PC-9 (cell line): ENCODE measurements at regions not wholly inside any gene's neighbourhood (a gene's known extent, or its start where the extent isn't known, plus 50 kb on each side); places are given as distances from the start of the nearest gene placed in this dataset.

Source experiments
- BruUV-seq: library from RNA; stranded (reverse); fragments of 400-500 nt; replicated peaks from 2 replicates; lab custom pipeline; 2021; lab: Mats Ljungman, UMichigan
- CTCF ChIA-PET: fragments of 300-600 bp; sonication (Branson Sonifier 250); formaldehyde crosslinking; loops from one replicate; lab custom pipeline; 2022; ENCODE audit warnings: antibody characterized with exemption; lab: Charles Lee
- POLR2A ChIA-PET: fragments of 300-600 bp; sonication (Branson Sonifier 250); formaldehyde crosslinking; loops from one replicate; lab custom pipeline; 2022; ENCODE audit warnings: antibody characterized with exemption; ENCODE audit not compliant: unreplicated experiment; lab: Charles Lee
- DNase-seq, 2 experiments: peaks; one replicate each; pipeline versions ENCODE4 v3.0.0 to v3.0.0-alpha.2; 2015 to 2022; ENCODE audit warnings: mixed read lengths in 1 of 2
- H2AFZ ChIP-seq: fragments of 200-600 bp; sonication (generic); 2 replicates; pipeline ENCODE4 v1.8.1; 2017; ENCODE audit warnings: antibody characterized with exemption
- H3F3A ChIP-seq: fragments of 200-600 bp; sonication (generic); 2 replicates; pipeline ENCODE4 v1.8.1; 2017; ENCODE audit warnings: antibody characterized with exemption, mild to moderate bottlenecking, low read depth; ENCODE audit not compliant: insufficient read depth
- H3K27ac ChIP-seq: fragments of 200-600 bp; sonication (generic); 2 replicates; pipeline ENCODE4 v1.6.1; 2016; ENCODE audit warnings: mixed run types
- H3K27me3 ChIP-seq: fragments of 200-600 bp; sonication (generic); 2 replicates; pipeline ENCODE4 v1.6.1; 2016; ENCODE audit warnings: low read depth, mixed run types; ENCODE audit not compliant: insufficient read depth
- H3K36me3 ChIP-seq: fragments of 200-600 bp; sonication (generic); 2 replicates; pipeline ENCODE4 v1.6.1; 2016; ENCODE audit warnings: low read depth, mixed run types
- H3K4me1 ChIP-seq: fragments of 200-600 bp; sonication (generic); replicated peaks from 2 replicates; pipeline ENCODE4 v1.6.1; 2016; ENCODE audit warnings: mixed run types; ENCODE audit not compliant: insufficient read depth
- H3K4me2 ChIP-seq: fragments of 200-600 bp; sonication (generic); 2 replicates; pipeline ENCODE4 v1.6.1; 2017; ENCODE audit warnings: mixed run types
- H3K4me3 ChIP-seq: fragments of 200-600 bp; sonication (generic); 2 replicates; pipeline ENCODE4 v1.6.1; 2016; ENCODE audit warnings: mixed run types
- H3K79me2 ChIP-seq: fragments of 200-600 bp; sonication (generic); 2 replicates; pipeline ENCODE4 v1.6.1; 2017; ENCODE audit warnings: low read depth, mixed run types
- H3K9me2 ChIP-seq: fragments of 200-600 bp; sonication (generic); 2 replicates; pipeline ENCODE4 v1.8.1; 2017; ENCODE audit warnings: mild to moderate bottlenecking; ENCODE audit not compliant: insufficient read depth
- H3K9me3 ChIP-seq: fragments of 200-600 bp; sonication (generic); 2 replicates; pipeline ENCODE4 v1.8.1; 2016; ENCODE audit warnings: low read depth; ENCODE audit not compliant: insufficient read depth
- H4K20me1 ChIP-seq: fragments of 200-600 bp; sonication (generic); 2 replicates; pipeline ENCODE4 v1.8.1; 2017; ENCODE audit not compliant: insufficient read depth
- EZH2 ChIP-seq: fragments of 200-600 bp; sonication (generic); IDR thresholded peaks from 2 replicates; pipeline ENCODE4 v1.8.0; 2017; ENCODE audit warnings: antibody characterized with exemption, low read depth
- intact Hi-C: fragments of 100-400 bp; cut with micrococcal nuclease; formaldehyde crosslinking; loops from one replicate; pipeline ENCODE4 v1.10.0; 2022; ENCODE audit not compliant: unreplicated experiment
- TF ChIP-seq, protein P1 (sequence below): fragments of 200-600 bp; sonication (generic); conservative IDR thresholded peaks from 2 replicates; pipeline ENCODE4 v1.6.1; 2017; ENCODE audit warnings: mixed run types, antibody characterized with exemption, mild to moderate bottlenecking, moderate library complexity

DNA sequence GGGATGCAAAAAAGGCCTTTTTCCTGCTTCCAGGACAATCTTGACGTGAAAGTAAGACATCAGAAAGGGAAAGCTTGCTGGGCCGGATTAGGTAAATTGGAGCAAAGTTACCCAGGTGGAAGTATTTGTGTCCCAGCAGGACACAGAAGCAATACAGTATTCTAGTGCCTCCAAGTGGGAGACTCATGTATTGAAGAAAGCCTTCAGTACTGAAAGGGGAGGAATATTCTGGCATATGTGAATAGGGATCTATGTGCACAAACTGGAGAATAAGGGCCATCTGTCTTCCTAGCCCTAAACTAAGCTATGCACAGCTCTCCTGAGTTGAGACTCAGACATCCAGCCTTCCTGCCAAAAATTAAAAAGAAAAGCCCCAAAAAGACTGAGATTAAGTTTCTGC is 327.3 kb upstream of the CDH8 start:
- Histone ChIP-seq H3K4me1 (no peaks in the 10 kb centered on the region), H3K9me3 (no peaks in the 10 kb centered on the region), H3K79me2 (no peaks in the 10 kb centered on the region), H3K4me3 (no peak overlapping the region), H3K27me3 (no peaks in the 10 kb centered on the region), H3F3A (no peaks in the 10 kb centered on the region), H2AFZ (no peak overlapping the region), H3K4me2 (no peak overlapping the region), H3K9me2 (no peaks in the 10 kb centered on the region), H3K36me3 (no peaks in the 10 kb centered on the region), H3K27ac (no peak overlapping the region), H4K20me1 (no peaks in the 10 kb centered on the region)
- DNase-seq = no peak
- ChIA-PET POLR2A (no interaction called here), CTCF (no interaction called here)
- intact Hi-C loops = no loop called here
- TF ChIP-seq, protein P1, sequence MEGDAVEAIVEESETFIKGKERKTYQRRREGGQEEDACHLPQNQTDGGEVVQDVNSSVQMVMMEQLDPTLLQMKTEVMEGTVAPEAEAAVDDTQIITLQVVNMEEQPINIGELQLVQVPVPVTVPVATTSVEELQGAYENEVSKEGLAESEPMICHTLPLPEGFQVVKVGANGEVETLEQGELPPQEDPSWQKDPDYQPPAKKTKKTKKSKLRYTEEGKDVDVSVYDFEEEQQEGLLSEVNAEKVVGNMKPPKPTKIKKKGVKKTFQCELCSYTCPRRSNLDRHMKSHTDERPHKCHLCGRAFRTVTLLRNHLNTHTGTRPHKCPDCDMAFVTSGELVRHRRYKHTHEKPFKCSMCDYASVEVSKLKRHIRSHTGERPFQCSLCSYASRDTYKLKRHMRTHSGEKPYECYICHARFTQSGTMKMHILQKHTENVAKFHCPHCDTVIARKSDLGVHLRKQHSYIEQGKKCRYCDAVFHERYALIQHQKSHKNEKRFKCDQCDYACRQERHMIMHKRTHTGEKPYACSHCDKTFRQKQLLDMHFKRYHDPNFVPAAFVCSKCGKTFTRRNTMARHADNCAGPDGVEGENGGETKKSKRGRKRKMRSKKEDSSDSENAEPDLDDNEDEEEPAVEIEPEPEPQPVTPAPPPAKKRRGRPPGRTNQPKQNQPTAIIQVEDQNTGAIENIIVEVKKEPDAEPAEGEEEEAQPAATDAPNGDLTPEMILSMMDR = no peak
- no peak for TF ChIP-seq EZH2
- BruUV-seq = no TSS peak

DNA sequence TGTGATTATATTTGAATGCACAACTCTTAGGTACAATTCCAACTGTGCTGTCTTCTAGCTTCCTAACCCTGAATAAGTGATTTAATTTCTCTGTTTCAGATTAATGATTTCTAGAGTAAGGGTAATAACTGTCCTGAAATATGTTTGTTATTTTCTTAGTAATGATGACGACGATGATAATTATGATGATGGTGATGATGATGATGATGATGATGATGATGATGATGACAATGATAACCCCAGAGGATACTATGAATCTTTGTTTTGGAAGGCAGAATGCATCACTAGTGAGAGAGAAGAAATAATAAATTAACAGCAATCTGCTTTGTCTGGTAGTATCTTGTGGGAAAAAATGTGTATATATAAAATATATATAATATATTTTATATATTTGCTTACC is 317.1 kb upstream of the CDH8 start:
- H3K9me3 ChIP-seq = no peaks in the 10 kb centered on the region
- H3K9me2 ChIP-seq = no peaks in the 10 kb centered on the region
- no peak for TF ChIP-seq EZH2
- TF ChIP-seq, protein P1 = no peak
- ChIA-PET POLR2A (no interaction called here), CTCF (no interaction called here)
- no peak overlapping the region for H2AFZ ChIP-seq
- no peaks in the 10 kb centered on the region for H3F3A ChIP-seq
- no peak overlapping the region for H3K4me3 ChIP-seq
- H3K27ac ChIP-seq = no peak overlapping the region
- BruUV-seq = no TSS peak
- DNase-seq = no peak
- no peaks in the 10 kb centered on the region for H4K20me1 ChIP-seq
- no peaks in the 10 kb centered on the region for H3K4me1 ChIP-seq
- no peak overlapping the region for H3K4me2 ChIP-seq
- H3K79me2 ChIP-seq = no peaks in the 10 kb centered on the region
- H3K36me3 ChIP-seq = no peaks in the 10 kb centered on the region
- intact Hi-C loops = no loop called here
- H3K27me3 ChIP-seq = no peaks in the 10 kb centered on the region

DNA sequence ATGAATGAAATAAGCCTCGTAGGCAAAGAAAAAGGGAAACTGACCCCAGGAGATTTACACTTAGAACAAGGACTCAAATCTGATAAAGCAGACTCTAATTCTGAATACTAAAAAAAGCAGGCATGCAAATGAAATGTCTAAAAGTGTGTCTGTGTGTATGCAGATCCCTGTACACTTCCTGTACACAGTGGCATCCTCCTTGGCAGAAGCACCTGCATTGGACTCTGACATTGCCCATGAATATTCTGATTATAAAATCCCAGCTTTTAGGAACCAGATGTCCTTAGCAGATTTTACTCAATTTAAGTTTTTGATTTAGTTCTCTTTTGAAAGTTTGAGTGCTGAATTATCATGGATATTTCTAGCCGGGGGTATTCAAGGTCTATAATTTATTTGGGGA is 306.0 kb upstream of the CDH8 start:
- ChIA-PET POLR2A (no interaction called here), CTCF (no interaction called here)
- H3K27ac ChIP-seq = no peak overlapping the region
- DNase-seq = no peak
- intact Hi-C loops = no loop called here
- H3F3A ChIP-seq = no peaks in the 10 kb centered on the region
- H3K9me3 ChIP-seq = no peaks in the 10 kb centered on the region
- no peak for TF ChIP-seq EZH2
- TF ChIP-seq, protein P1 = no peak
- no peaks in the 10 kb centered on the region for H3K4me1 ChIP-seq
- no peaks in the 10 kb centered on the region for H3K79me2 ChIP-seq
- no peaks in the 10 kb centered on the region for H3K9me2 ChIP-seq
- BruUV-seq = no TSS peak
- H3K4me2 ChIP-seq = no peak overlapping the region
- no peak overlapping the region for H3K4me3 ChIP-seq
- no peaks in the 10 kb centered on the region for H3K36me3 ChIP-seq
- H3K27me3 ChIP-seq = no peaks in the 10 kb centered on the region
- no peaks in the 10 kb centered on the region for H4K20me1 ChIP-seq
- no peak overlapping the region for H2AFZ ChIP-seq
